Central memory CD8-positive, alpha-beta T cell (primary cell): ENCODE measurements at regions not wholly inside any gene's neighbourhood (a gene's known extent, or its start where the extent isn't known, plus 50 kb on each side); places are given as distances from the start of the nearest gene placed in this dataset.

Experiments used
- ATAC-seq: fragments of 150-1000 bp; cut with Tn5 transposase; replicated peaks from 2 replicates; pipeline ENCODE4 v1.10.0; 2022; ENCODE audit warnings: mild to moderate bottlenecking, moderate FRiP score, moderate number of reproducible peaks; ENCODE audit not compliant: poor library complexity, severe bottlenecking; ENCODE audit errors: extremely low read depth
- DNase-seq, 2 donors: peaks; one replicate each; pipeline ENCODE4 v3.0.0; 2021; ENCODE audit warnings: low spot score in 2 of 2
- H3K27ac Mint-ChIP-seq: one replicate; pipeline ENCODE4 v1.8.0; 2022; ENCODE audit warnings: low read depth, mild to moderate bottlenecking, moderate library complexity, mixed read lengths
- H3K27me3 Mint-ChIP-seq: one replicate; pipeline ENCODE4 v1.8.0; 2022; ENCODE audit warnings: mixed read lengths
- H3K36me3 Mint-ChIP-seq: one replicate; pipeline ENCODE4 v1.8.0; 2022; ENCODE audit warnings: mild to moderate bottlenecking, moderate library complexity, mixed read lengths; ENCODE audit not compliant: insufficient read depth
- H3K4me1 Mint-ChIP-seq: one replicate; pipeline ENCODE4 v1.8.0; 2022; ENCODE audit warnings: mixed read lengths
- H3K4me3 Mint-ChIP-seq: one replicate; pipeline ENCODE4 v1.8.0; 2022; ENCODE audit warnings: mild to moderate bottlenecking, moderate library complexity, mixed read lengths
- H3K9me3 Mint-ChIP-seq: one replicate; pipeline ENCODE4 v1.8.0; 2022; ENCODE audit warnings: mixed read lengths

GRCh38 chr2:145829931-145830330 lies 1310.0 kb upstream of the ZEB2 start:
- H3K9me3 Mint-ChIP-seq, result peaks cover 12% of the 10 kb centered on the region
- ATAC-seq (no peak), DNase-seq (no peak)
- no peaks in the 10 kb centered on the region for H3K4me1 Mint-ChIP-seq
- no peak overlapping the region for H3K4me3 Mint-ChIP-seq
- H3K36me3 Mint-ChIP-seq, result no peaks in the 10 kb centered on the region
- H3K27ac Mint-ChIP-seq, result no peak overlapping the region
- no peaks in the 10 kb centered on the region for H3K27me3 Mint-ChIP-seq

GRCh38 chr2:145827235-145827634 lies 1307.3 kb upstream of the ZEB2 start:
- Mint-ChIP-seq H3K27ac (no peak overlapping the region), H3K4me3 (no peak overlapping the region), H3K9me3 (peaks cover 12% of the 10 kb centered on the region), H3K27me3 (no peaks in the 10 kb centered on the region), H3K36me3 (no peaks in the 10 kb centered on the region), H3K4me1 (no peaks in the 10 kb centered on the region)
- DNase-seq (no peak), ATAC-seq (no peak)

GRCh38 chr2:145824384-145824783 lies 1304.5 kb upstream of the ZEB2 start:
- H3K4me1 Mint-ChIP-seq, result no peaks in the 10 kb centered on the region
- peaks cover 19% of the 10 kb centered on the region for H3K9me3 Mint-ChIP-seq
- no peak for DNase-seq
- H3K27ac Mint-ChIP-seq, result no peak overlapping the region
- ATAC-seq, result no peak
- no peaks in the 10 kb centered on the region for H3K27me3 Mint-ChIP-seq
- H3K36me3 Mint-ChIP-seq, result no peaks in the 10 kb centered on the region
- H3K4me3 Mint-ChIP-seq, result no peak overlapping the region

- no peaks in the 10 kb centered on the region for H3K4me1 Mint-ChIP-seq
- no peaks in the 10 kb centered on the region for H3K27me3 Mint-ChIP-seq
- H3K4me3 Mint-ChIP-seq, result no peak overlapping the region
- DNase-seq (no peak), ATAC-seq (no peak)
- no peak overlapping the region for H3K27ac Mint-ChIP-seq
- no peaks in the 10 kb centered on the region for H3K36me3 Mint-ChIP-seq
- peaks cover 19% of the 10 kb centered on the region for H3K9me3 Mint-ChIP-seq
These were observed 1303.1 kb upstream of the ZEB2 start for GRCh38 chr2:145822892-145823534.

GRCh38 chr2:145820651-145821050 lies 1300.7 kb upstream of the ZEB2 start:
- Mint-ChIP-seq H3K27ac (no peak overlapping the region), H3K36me3 (no peaks in the 10 kb centered on the region), H3K4me3 (no peak overlapping the region), H3K4me1 (no peaks in the 10 kb centered on the region), H3K27me3 (no peaks in the 10 kb centered on the region), H3K9me3 (peaks cover 9% of the 10 kb centered on the region)
- ATAC-seq, result no peak
- DNase-seq, result no peak

GRCh38 chr2:145818890-145819504 lies 1299.1 kb upstream of the ZEB2 start:
- Mint-ChIP-seq H3K4me3 (no peak overlapping the region), H3K9me3 (peaks cover 13% of the 10 kb centered on the region), H3K27me3 (no peaks in the 10 kb centered on the region), H3K36me3 (no peaks in the 10 kb centered on the region), H3K27ac (no peak overlapping the region), H3K4me1 (no peaks in the 10 kb centered on the region)
- no peak for DNase-seq
- ATAC-seq, result no peak

- peaks cover 13% of the 10 kb centered on the region for H3K9me3 Mint-ChIP-seq
- ATAC-seq, result no peak
- no peaks in the 10 kb centered on the region for H3K36me3 Mint-ChIP-seq
- no peak overlapping the region for H3K27ac Mint-ChIP-seq
- H3K4me3 Mint-ChIP-seq, result no peak overlapping the region
- DNase-seq, result no peak
- H3K27me3 Mint-ChIP-seq, result no peaks in the 10 kb centered on the region
- H3K4me1 Mint-ChIP-seq, result no peaks in the 10 kb centered on the region
These were observed 1296.0 kb upstream of the ZEB2 start for GRCh38 chr2:145815933-145816332.

- ATAC-seq (no peak), DNase-seq (no peak)
- H3K36me3 Mint-ChIP-seq, result no peaks in the 10 kb centered on the region
- H3K4me3 Mint-ChIP-seq, result no peak overlapping the region
- H3K4me1 Mint-ChIP-seq, result no peaks in the 10 kb centered on the region
- H3K27me3 Mint-ChIP-seq, result no peaks in the 10 kb centered on the region
- no peak overlapping the region for H3K27ac Mint-ChIP-seq
- H3K9me3 Mint-ChIP-seq, result peaks cover 5% of the 10 kb centered on the region
These were observed 1293.6 kb upstream of the ZEB2 start for GRCh38 chr2:145813481-145813880.

GRCh38 chr2:145812165-145812554 lies 1292.2 kb upstream of the ZEB2 start:
- ATAC-seq (no peak), DNase-seq (no peak)
- H3K4me3 Mint-ChIP-seq, result no peak overlapping the region
- H3K9me3 Mint-ChIP-seq, result peaks cover 5% of the 10 kb centered on the region
- H3K27ac Mint-ChIP-seq, result no peak overlapping the region
- no peaks in the 10 kb centered on the region for H3K27me3 Mint-ChIP-seq
- no peaks in the 10 kb centered on the region for H3K4me1 Mint-ChIP-seq
- H3K36me3 Mint-ChIP-seq, result no peaks in the 10 kb centered on the region

- Mint-ChIP-seq H3K9me3 (peaks cover 5% of the 10 kb centered on the region), H3K4me1 (no peaks in the 10 kb centered on the region), H3K36me3 (no peaks in the 10 kb centered on the region), H3K4me3 (no peak overlapping the region), H3K27me3 (no peaks in the 10 kb centered on the region), H3K27ac (no peak overlapping the region)
- DNase-seq, result no peak
- no peak for ATAC-seq
These were observed 1291.6 kb upstream of the ZEB2 start for GRCh38 chr2:145811276-145812164.

GRCh38 chr2:145807968-145808367 lies 1288.0 kb upstream of the ZEB2 start:
- Mint-ChIP-seq H3K27ac (no peak overlapping the region), H3K9me3 (no peaks in the 10 kb centered on the region), H3K4me3 (no peak overlapping the region), H3K4me1 (no peaks in the 10 kb centered on the region), H3K36me3 (no peaks in the 10 kb centered on the region), H3K27me3 (no peaks in the 10 kb centered on the region)
- no peak for ATAC-seq
- DNase-seq, result no peak

GRCh38 chr2:145807554-145807953 lies 1287.6 kb upstream of the ZEB2 start:
- no peak overlapping the region for H3K27ac Mint-ChIP-seq
- no peak for ATAC-seq
- H3K27me3 Mint-ChIP-seq, result no peaks in the 10 kb centered on the region
- H3K36me3 Mint-ChIP-seq, result no peaks in the 10 kb centered on the region
- H3K4me1 Mint-ChIP-seq, result no peaks in the 10 kb centered on the region
- no peak for DNase-seq
- H3K4me3 Mint-ChIP-seq, result no peak overlapping the region
- H3K9me3 Mint-ChIP-seq, result no peaks in the 10 kb centered on the region

GRCh38 chr2:145806546-145806945 lies 1286.6 kb upstream of the ZEB2 start:
- ATAC-seq (no peak), DNase-seq (no peak)
- Mint-ChIP-seq H3K4me1 (no peaks in the 10 kb centered on the region), H3K27me3 (no peaks in the 10 kb centered on the region), H3K9me3 (no peaks in the 10 kb centered on the region), H3K4me3 (no peak overlapping the region), H3K27ac (no peak overlapping the region), H3K36me3 (no peaks in the 10 kb centered on the region)
